Fibroblast of skin of back (primary cell): ENCODE measurements at regions not wholly inside any gene's neighbourhood (a gene's known extent, or its start where the extent isn't known, plus 50 kb on each side); places are given as distances from the start of the nearest gene placed in this dataset.
A peak's percentile ranks its signal among the peaks of the same experiment; 100 is the strongest.
"Not testable (repeated sequence)": the region's sequence is repeated elsewhere in the genome, so short reads cannot be mapped to it uniquely, and the experiment has no call there.

Experiments
- DNase-seq: peaks from one replicate; pipeline ENCODE4 v3.0.0-alpha.2; 2013

GRCh38 chr10:4282496-4282895 is 497.5 kb upstream of the KLF6 start:
- no peak for DNase-seq

GRCh38 chr10:4281190-4281825 is 496.3 kb upstream of the KLF6 start:
- DNase-seq, result peak; percentile 79

GRCh38 chr10:4280461-4281189 is 495.6 kb upstream of the KLF6 start:
- DNase-seq, result peak; percentile 79

GRCh38 chr10:4279655-4280054 is 494.6 kb upstream of the KLF6 start:
- peak; percentile 48 for DNase-seq

GRCh38 chr10:4278186-4278585 is 493.2 kb upstream of the KLF6 start:
- DNase-seq, result no peak

- DNase-seq, result no peak
Measured at GRCh38 chr10:4276151-4276550, 491.1 kb upstream of the KLF6 start.

- not testable (repeated sequence) for DNase-seq
Measured at GRCh38 chr10:4274671-4275070, 489.7 kb upstream of the KLF6 start.

- no peak for DNase-seq
Measured at GRCh38 chr10:4271193-4271592, 486.2 kb upstream of the KLF6 start.

- peak; percentile 88 for DNase-seq
Measured at GRCh38 chr10:4270116-4270515, 485.1 kb upstream of the KLF6 start.

- DNase-seq, result not testable (repeated sequence)
Measured at GRCh38 chr10:4268490-4268889, 483.5 kb upstream of the KLF6 start.

- DNase-seq, result peak; percentile 25
Measured at GRCh38 chr10:4267086-4267773, 482.2 kb upstream of the KLF6 start.

GRCh38 chr10:4266416-4267085 is 481.5 kb upstream of the KLF6 start:
- DNase-seq, result no peak

GRCh38 chr10:4265964-4266363 is 481.0 kb upstream of the KLF6 start:
- no peak for DNase-seq

GRCh38 chr10:4264209-4264865 is 479.3 kb upstream of the KLF6 start:
- no peak for DNase-seq

- DNase-seq, result no peak
Measured at GRCh38 chr10:4263601-4263921, 478.6 kb upstream of the KLF6 start.

GRCh38 chr10:4262870-4263600 is 478.0 kb upstream of the KLF6 start:
- no peak for DNase-seq

- DNase-seq, result no peak
Measured at GRCh38 chr10:4262449-4262848, 477.4 kb upstream of the KLF6 start.

GRCh38 chr10:4260483-4261124 is 475.6 kb upstream of the KLF6 start:
- peak; percentile 77 for DNase-seq

- no peak for DNase-seq
Measured at GRCh38 chr10:4257939-4258465, 473.0 kb upstream of the KLF6 start.

- no peak for DNase-seq
Measured at GRCh38 chr10:4256971-4257370, 472.0 kb upstream of the KLF6 start.

GRCh38 chr10:4255751-4256150 is 470.7 kb upstream of the KLF6 start:
- DNase-seq, result peak; percentile 56
